ENCODE measurements at regions not wholly inside any gene's neighbourhood (a gene's known extent, or its start where the extent isn't known, plus 50 kb on each side); places are given as distances from the start of the nearest gene placed in this dataset.

- no peak for TF ChIP-seq EP300 (IDR thresholded peaks at IDR 0.05)
- no peak for TF ChIP-seq CTCF (IDR thresholded peaks at IDR 0.05)
- TF ChIP-seq POLR2AphosphoS5 (IDR thresholded peaks at IDR 0.05) = no peak
- no peak overlapping the region for H3K27ac ChIP-seq
- no peak for DNase-seq (ENCODE audit: low spot score in 2 of 2)
- H3K9me3 ChIP-seq = no peaks in the 10 kb centered on the region
- no peaks in the 10 kb centered on the region for H3K4me1 ChIP-seq
- H3K27me3 ChIP-seq = no peaks in the 10 kb centered on the region
- H3K4me3 ChIP-seq = no peak overlapping the region
- H3K36me3 ChIP-seq = no peaks in the 10 kb centered on the region
These were observed 601.5 kb downstream of the MAFB start for GRCh38 chr20:40087496-40087895.

- no peaks in the 10 kb centered on the region for H3K27me3 ChIP-seq
- no peak for DNase-seq (ENCODE audit: low spot score in 2 of 2)
- H3K36me3 ChIP-seq = no peaks in the 10 kb centered on the region
- H3K27ac ChIP-seq = no peak overlapping the region
- 88% methylated on average over 3 of the region's 3 CpGs for WGBS
- H3K4me3 ChIP-seq = no peak overlapping the region
- no peaks in the 10 kb centered on the region for H3K4me1 ChIP-seq
- no peaks in the 10 kb centered on the region for H3K9me3 ChIP-seq
- TF ChIP-seq POLR2AphosphoS5 (IDR thresholded peaks at IDR 0.05) = no peak
- no peak for TF ChIP-seq CTCF (IDR thresholded peaks at IDR 0.05)
- TF ChIP-seq POLR2A (IDR thresholded peaks at IDR 0.05) = no peak
- TF ChIP-seq EP300 (IDR thresholded peaks at IDR 0.05) = no peak
These were observed 603.5 kb downstream of the MAFB start for GRCh38 chr20:40085513-40085912.

DNA sequence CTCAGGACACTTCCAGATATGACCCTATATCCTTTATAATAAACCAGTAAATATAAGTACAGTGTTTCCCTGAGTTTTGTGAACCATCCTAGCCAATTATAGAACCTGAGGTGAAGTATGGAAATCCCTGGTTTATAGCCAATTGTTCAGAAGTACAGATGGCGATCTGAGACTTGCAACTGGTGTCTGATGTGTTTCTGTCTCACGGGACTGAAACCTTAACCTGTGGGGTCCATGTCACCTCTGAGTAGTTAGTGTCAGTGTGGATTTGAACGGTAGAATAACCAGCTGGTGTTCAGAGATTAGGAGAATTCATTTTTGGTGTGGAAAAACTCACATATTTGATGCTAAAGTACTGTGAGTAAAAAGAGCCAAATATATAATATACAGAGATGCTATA, 606.6 kb downstream of the MAFB start:
- DNase-seq (ENCODE audit: low spot score in 2 of 2) = no peak
- Histone ChIP-seq H3K4me3 (no peak overlapping the region), H3K27me3 (no peaks in the 10 kb centered on the region), H3K9me3 (no peaks in the 10 kb centered on the region), H3K27ac (no peak overlapping the region), H3K36me3 (no peaks in the 10 kb centered on the region), H3K4me1 (peaks cover 6% of the 10 kb centered on the region)
- WGBS = 90% methylated on average over 3 of the region's 3 CpGs
- TF ChIP-seq EP300 (IDR thresholded peaks at IDR 0.05) (no peak), POLR2A (IDR thresholded peaks at IDR 0.05) (no peak), CTCF (IDR thresholded peaks at IDR 0.05) (no peak), POLR2AphosphoS5 (IDR thresholded peaks at IDR 0.05) (no peak)

DNA sequence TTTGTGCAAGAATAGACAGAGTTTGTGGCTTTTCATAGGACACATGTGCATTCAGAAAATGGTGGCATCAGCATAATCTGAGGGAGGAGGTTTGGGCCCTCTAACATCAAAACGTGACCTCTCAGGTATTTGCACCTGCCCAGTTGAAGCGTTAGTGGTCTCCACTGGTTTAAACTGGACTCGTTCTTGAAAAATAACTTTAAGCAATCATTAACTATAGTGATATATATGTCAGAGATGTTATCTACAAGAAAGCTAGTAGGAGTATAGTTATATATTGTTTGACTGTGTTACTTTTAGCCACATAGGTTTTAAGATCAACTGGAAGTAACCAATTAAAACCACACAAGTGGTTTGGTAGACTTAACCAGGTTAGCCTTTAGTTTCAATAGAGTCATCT, 607.4 kb downstream of the MAFB start:
- Histone ChIP-seq H3K27me3 (no peaks in the 10 kb centered on the region), H3K36me3 (no peaks in the 10 kb centered on the region), H3K9me3 (no peaks in the 10 kb centered on the region), H3K4me1 (peaks cover 6% of the 10 kb centered on the region), H3K27ac (no peak overlapping the region), H3K4me3 (no peak overlapping the region)
- WGBS = 59% methylated on average over 3 of the region's 3 CpGs
- no peak for TF ChIP-seq EP300 (IDR thresholded peaks at IDR 0.05)
- no peak for DNase-seq (ENCODE audit: low spot score in 2 of 2)

DNA sequence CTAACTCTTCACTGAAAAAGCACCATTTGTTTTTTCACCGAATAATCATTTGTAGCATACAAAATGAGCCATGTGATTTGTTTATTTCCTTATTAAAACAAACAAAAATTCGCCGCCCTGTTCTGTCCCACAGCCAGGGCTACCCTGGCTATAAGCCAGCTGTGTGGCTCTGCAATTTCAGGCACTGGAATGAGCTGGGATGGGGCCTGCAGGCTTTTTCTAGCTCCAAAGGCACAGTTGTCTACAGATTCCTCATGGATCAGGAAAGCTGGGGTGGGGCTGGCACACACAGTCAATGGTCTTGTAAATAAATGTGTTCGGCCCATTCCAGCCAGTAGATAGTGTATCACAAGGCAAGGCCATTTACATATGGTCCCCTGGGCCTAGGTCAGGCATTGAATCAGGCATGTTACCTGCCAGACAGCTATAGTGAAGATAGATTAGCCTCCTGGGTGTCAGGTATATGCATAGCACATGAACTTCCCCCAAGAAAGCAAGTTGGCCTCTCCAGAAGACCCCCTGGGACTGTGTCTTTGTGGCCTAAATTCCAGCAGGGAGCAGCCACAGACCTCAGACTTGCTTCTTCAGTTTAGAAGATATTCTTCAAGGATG, 608.9 kb downstream of the MAFB start:
- no peak for DNase-seq (ENCODE audit: low spot score in 2 of 2)
- Histone ChIP-seq H3K4me1 (peaks cover 6% of the 10 kb centered on the region), H3K9me3 (no peaks in the 10 kb centered on the region), H3K36me3 (no peaks in the 10 kb centered on the region), H3K27ac (no peak overlapping the region), H3K4me3 (no peak overlapping the region), H3K27me3 (no peaks in the 10 kb centered on the region)
- TF ChIP-seq POLR2A (IDR thresholded peaks at IDR 0.05) = no peak
- no peak for TF ChIP-seq EP300 (IDR thresholded peaks at IDR 0.05)
- TF ChIP-seq POLR2AphosphoS5 (IDR thresholded peaks at IDR 0.05) = no peak
- no peak for TF ChIP-seq CTCF (IDR thresholded peaks at IDR 0.05)
- 14% methylated on average over 4 of the region's 4 CpGs for WGBS

GRCh38 chr20:40073535-40074111, 615.4 kb downstream of the MAFB start:
- DNase-seq (ENCODE audit: low spot score in 2 of 2) = no peak
- TF ChIP-seq POLR2AphosphoS5 (IDR thresholded peaks at IDR 0.05) = no peak
- H3K4me1 ChIP-seq = no peaks in the 10 kb centered on the region
- H3K27me3 ChIP-seq = no peaks in the 10 kb centered on the region
- no peak overlapping the region for H3K4me3 ChIP-seq
- no peak overlapping the region for H3K27ac ChIP-seq
- 36% methylated on average over 4 of the region's 4 CpGs for WGBS
- no peaks in the 10 kb centered on the region for H3K36me3 ChIP-seq
- H3K9me3 ChIP-seq = peaks cover 9% of the 10 kb centered on the region
